WTC11 (cell line): ENCODE measurements at regions not wholly inside any gene's neighbourhood (a gene's known extent, or its start where the extent isn't known, plus 50 kb on each side); places are given as distances from the start of the nearest gene placed in this dataset.

Experiments used
- ATAC-seq: fragments of 200-7000 bp; cut with Tn5 transposase; 2 replicates; pipeline ENCODE4 v1.10.0; 2021; ENCODE audit warnings: mild to moderate bottlenecking, moderate library complexity
- CTCF ChIA-PET: fragments of 300-600 bp; sonication (Branson Sonifier 250); formaldehyde crosslinking; loops from one replicate; lab custom pipeline; 2021; ENCODE audit warnings: antibody characterized with exemption; lab: Charles Lee
- POLR2A ChIA-PET: fragments of 350-600 bp; sonication (Branson Sonifier 250); formaldehyde crosslinking; loops from one replicate; lab custom pipeline; 2021; ENCODE audit warnings: antibody characterized with exemption; lab: Charles Lee
- DNase-seq: peaks from one replicate; pipeline ENCODE4 v3.0.0; 2021; ENCODE audit warnings: low spot score
- H3K27ac Mint-ChIP-seq: 2 replicates; pipeline ENCODE4 v1.8.0; 2021; ENCODE audit warnings: mixed read lengths
- H3K27me3 Mint-ChIP-seq: 2 replicates; pipeline ENCODE4 v1.8.0; 2021; ENCODE audit warnings: low read depth, mild to moderate bottlenecking, moderate library complexity, mixed read lengths
- H3K36me3 Mint-ChIP-seq: 2 replicates; pipeline ENCODE4 v1.8.0; 2021; ENCODE audit warnings: mixed read lengths
- H3K4me1 Mint-ChIP-seq: 2 replicates; pipeline ENCODE4 v1.8.0; 2022; ENCODE audit warnings: mixed read lengths
- H3K4me3 Mint-ChIP-seq: 2 replicates; pipeline ENCODE4 v1.8.0; 2021; ENCODE audit warnings: mild to moderate bottlenecking, moderate library complexity, mixed read lengths
- H3K9me3 Mint-ChIP-seq: 2 replicates; pipeline ENCODE4 v1.8.0; 2021; ENCODE audit warnings: mixed read lengths
- ELF4 ChIP-seq: sonication (generic); formaldehyde crosslinking; IDR thresholded peaks from 2 replicates; pipeline ENCODE4 v1.8.1; 2022; ENCODE audit warnings: low read depth, mild to moderate bottlenecking, moderate library complexity, missing genetic modification reagents
- ESRRA ChIP-seq: sonication (generic); formaldehyde crosslinking; IDR thresholded peaks from 2 replicates; pipeline ENCODE4 v1.8.1; 2022; ENCODE audit warnings: mild to moderate bottlenecking, missing genetic modification reagents, borderline replicate concordance
- FOXK1 ChIP-seq: sonication (generic); formaldehyde crosslinking; IDR thresholded peaks from 2 replicates; pipeline ENCODE4 v1.8.0; 2022; ENCODE audit warnings: mild to moderate bottlenecking, moderate library complexity, missing genetic modification reagents
- FOXP1 ChIP-seq: sonication (generic); formaldehyde crosslinking; IDR thresholded peaks from 2 replicates; pipeline ENCODE4 v1.8.0; 2022; ENCODE audit warnings: missing genetic modification reagents, mild to moderate bottlenecking, moderate library complexity, borderline replicate concordance
- GABPB1 ChIP-seq: sonication (generic); formaldehyde crosslinking; IDR thresholded peaks from 2 replicates; pipeline ENCODE4 v1.8.1; 2023; ENCODE audit warnings: mild to moderate bottlenecking, missing genetic modification reagents
- GRHL2 ChIP-seq: fragments of 250-450 bp; sonication (Bioruptor Pico); IDR thresholded peaks from 2 replicates; pipeline ENCODE4 v1.8.0; 2022; ENCODE audit warnings: mild to moderate bottlenecking, moderate library complexity; ENCODE audit not compliant: insufficient replicate concordance, severe bottlenecking
- GTF2I ChIP-seq: fragments of 250-450 bp; sonication (Bioruptor Pico); conservative IDR thresholded peaks from 2 replicates; pipeline ENCODE4 v1.4.0; 2021; ENCODE audit warnings: mild to moderate bottlenecking
- HMGXB4 ChIP-seq: sonication (generic); formaldehyde crosslinking; IDR thresholded peaks from 2 replicates; pipeline ENCODE4 v1.8.1; 2023; ENCODE audit warnings: mild to moderate bottlenecking, moderate library complexity, missing genetic modification reagents
- KAT7 ChIP-seq: sonication (generic); formaldehyde crosslinking; IDR thresholded peaks from 2 replicates; pipeline ENCODE4 v1.8.1; 2023; ENCODE audit warnings: missing genetic modification reagents, mild to moderate bottlenecking, borderline replicate concordance
- MAX ChIP-seq: sonication (generic); formaldehyde crosslinking; IDR thresholded peaks from 2 replicates; pipeline ENCODE4 v1.8.0; 2022; ENCODE audit warnings: mild to moderate bottlenecking, missing genetic modification reagents
- MXD4 ChIP-seq: fragments of 250-450 bp; sonication (Bioruptor Pico); IDR thresholded peaks from 2 replicates; pipeline ENCODE4 v1.8.0; 2021; ENCODE audit warnings: mild to moderate bottlenecking, moderate library complexity, borderline replicate concordance
- NR2C2 ChIP-seq: sonication (generic); formaldehyde crosslinking; IDR thresholded peaks from 2 replicates; pipeline ENCODE4 v1.8.0; 2022; ENCODE audit warnings: mild to moderate bottlenecking, missing genetic modification reagents
- TP53 ChIP-seq: sonication (generic); formaldehyde crosslinking; IDR thresholded peaks from 2 replicates; pipeline ENCODE4 v1.8.1; 2023; ENCODE audit warnings: mild to moderate bottlenecking, missing genetic modification reagents
- ZBTB21 ChIP-seq: sonication (generic); formaldehyde crosslinking; IDR thresholded peaks from 2 replicates; pipeline ENCODE4 v1.8.1; 2023; ENCODE audit warnings: mild to moderate bottlenecking, missing genetic modification reagents, borderline replicate concordance
- ZMAT4 ChIP-seq: fragments of 250-450 bp; sonication (Bioruptor Pico); IDR thresholded peaks from 2 replicates; pipeline ENCODE4 v1.9.0; 2021; ENCODE audit warnings: mild to moderate bottlenecking
- ZNF121 ChIP-seq: sonication (generic); formaldehyde crosslinking; IDR thresholded peaks from 2 replicates; pipeline ENCODE4 v1.8.0; 2023; ENCODE audit warnings: missing genetic modification reagents
- ZNF281 ChIP-seq: sonication (generic); formaldehyde crosslinking; IDR thresholded peaks from 2 replicates; pipeline ENCODE4 v1.8.0; 2023; ENCODE audit warnings: mild to moderate bottlenecking, missing genetic modification reagents
- ZNF396 ChIP-seq: fragments of 250-450 bp; sonication (Bioruptor Pico); IDR thresholded peaks from 2 replicates; pipeline ENCODE4 v1.8.0; 2021; ENCODE audit warnings: mild to moderate bottlenecking, moderate library complexity, borderline replicate concordance
- TF ChIP-seq, protein P1 (sequence below): sonication (generic); formaldehyde crosslinking; IDR thresholded peaks from 2 replicates; pipeline ENCODE4 v1.8.1; 2023; ENCODE audit warnings: mild to moderate bottlenecking, missing genetic modification reagents
- TF ChIP-seq, protein P2 (sequence below): sonication (generic); formaldehyde crosslinking; IDR thresholded peaks from 2 replicates; pipeline ENCODE4 v1.8.0; 2022; ENCODE audit warnings: missing genetic modification reagents
- TF ChIP-seq, protein P3 (sequence below): sonication (generic); formaldehyde crosslinking; IDR thresholded peaks from 2 replicates; pipeline ENCODE4 v1.8.0; 2023; ENCODE audit warnings: missing genetic modification reagents, mild to moderate bottlenecking, borderline replicate concordance

GRCh38 chrX:89021964-89022363 is 274.9 kb downstream of the CPXCR1 start (continued):
- TF ChIP-seq ZNF281 (CRISPR knock-in tag) (no peak), GRHL2 (CRISPR knock-in tag) (no peak), FOXP1 (no peak), ZNF121 (no peak), ESRRA (CRISPR knock-in tag) (no peak), TP53 (CRISPR knock-in tag) (no peak), GTF2I (CRISPR knock-in tag) (no peak), GABPB1 (CRISPR knock-in tag) (no peak)
- TF ChIP-seq, protein P1, sequence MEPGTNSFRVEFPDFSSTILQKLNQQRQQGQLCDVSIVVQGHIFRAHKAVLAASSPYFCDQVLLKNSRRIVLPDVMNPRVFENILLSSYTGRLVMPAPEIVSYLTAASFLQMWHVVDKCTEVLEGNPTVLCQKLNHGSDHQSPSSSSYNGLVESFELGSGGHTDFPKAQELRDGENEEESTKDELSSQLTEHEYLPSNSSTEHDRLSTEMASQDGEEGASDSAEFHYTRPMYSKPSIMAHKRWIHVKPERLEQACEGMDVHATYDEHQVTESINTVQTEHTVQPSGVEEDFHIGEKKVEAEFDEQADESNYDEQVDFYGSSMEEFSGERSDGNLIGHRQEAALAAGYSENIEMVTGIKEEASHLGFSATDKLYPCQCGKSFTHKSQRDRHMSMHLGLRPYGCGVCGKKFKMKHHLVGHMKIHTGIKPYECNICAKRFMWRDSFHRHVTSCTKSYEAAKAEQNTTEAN (CRISPR knock-in tag) = no peak
- TF ChIP-seq, all 79 proteins: peak for 0

DNA sequence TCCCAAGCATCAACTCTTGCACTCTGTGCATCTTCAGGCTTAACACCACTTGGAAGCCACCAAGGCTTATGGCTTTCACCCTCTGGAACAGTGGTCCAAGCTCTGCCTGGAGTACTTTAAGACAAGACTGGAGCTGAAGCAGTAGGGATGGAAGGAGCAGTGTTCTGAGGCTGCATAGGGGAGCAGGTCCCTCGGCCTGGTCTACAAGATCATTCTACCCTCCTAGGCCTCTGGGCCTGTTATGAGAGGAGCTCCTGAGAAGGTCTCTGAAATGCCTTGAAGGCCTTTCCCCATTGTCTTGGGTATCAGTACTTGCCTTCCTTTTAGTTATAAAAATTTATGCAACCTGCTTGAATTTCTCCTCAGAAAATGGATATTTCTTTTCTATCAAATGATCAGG is 286.7 kb downstream of the CPXCR1 start:
- POLR2A ChIA-PET = no interaction called here
- H3K4me3 Mint-ChIP-seq = no peak overlapping the region
- peaks cover 26% of the 10 kb centered on the region for H3K36me3 Mint-ChIP-seq
- ATAC-seq = no peak
- H3K4me1 Mint-ChIP-seq = no peaks in the 10 kb centered on the region
- peaks cover 42% of the 10 kb centered on the region for H3K9me3 Mint-ChIP-seq
- no peak for DNase-seq
- no peak overlapping the region for H3K27ac Mint-ChIP-seq
- H3K27me3 Mint-ChIP-seq = no peaks in the 10 kb centered on the region
- no peak for TF ChIP-seq MXD4 (CRISPR knock-in tag)
- TF ChIP-seq, protein P2, sequence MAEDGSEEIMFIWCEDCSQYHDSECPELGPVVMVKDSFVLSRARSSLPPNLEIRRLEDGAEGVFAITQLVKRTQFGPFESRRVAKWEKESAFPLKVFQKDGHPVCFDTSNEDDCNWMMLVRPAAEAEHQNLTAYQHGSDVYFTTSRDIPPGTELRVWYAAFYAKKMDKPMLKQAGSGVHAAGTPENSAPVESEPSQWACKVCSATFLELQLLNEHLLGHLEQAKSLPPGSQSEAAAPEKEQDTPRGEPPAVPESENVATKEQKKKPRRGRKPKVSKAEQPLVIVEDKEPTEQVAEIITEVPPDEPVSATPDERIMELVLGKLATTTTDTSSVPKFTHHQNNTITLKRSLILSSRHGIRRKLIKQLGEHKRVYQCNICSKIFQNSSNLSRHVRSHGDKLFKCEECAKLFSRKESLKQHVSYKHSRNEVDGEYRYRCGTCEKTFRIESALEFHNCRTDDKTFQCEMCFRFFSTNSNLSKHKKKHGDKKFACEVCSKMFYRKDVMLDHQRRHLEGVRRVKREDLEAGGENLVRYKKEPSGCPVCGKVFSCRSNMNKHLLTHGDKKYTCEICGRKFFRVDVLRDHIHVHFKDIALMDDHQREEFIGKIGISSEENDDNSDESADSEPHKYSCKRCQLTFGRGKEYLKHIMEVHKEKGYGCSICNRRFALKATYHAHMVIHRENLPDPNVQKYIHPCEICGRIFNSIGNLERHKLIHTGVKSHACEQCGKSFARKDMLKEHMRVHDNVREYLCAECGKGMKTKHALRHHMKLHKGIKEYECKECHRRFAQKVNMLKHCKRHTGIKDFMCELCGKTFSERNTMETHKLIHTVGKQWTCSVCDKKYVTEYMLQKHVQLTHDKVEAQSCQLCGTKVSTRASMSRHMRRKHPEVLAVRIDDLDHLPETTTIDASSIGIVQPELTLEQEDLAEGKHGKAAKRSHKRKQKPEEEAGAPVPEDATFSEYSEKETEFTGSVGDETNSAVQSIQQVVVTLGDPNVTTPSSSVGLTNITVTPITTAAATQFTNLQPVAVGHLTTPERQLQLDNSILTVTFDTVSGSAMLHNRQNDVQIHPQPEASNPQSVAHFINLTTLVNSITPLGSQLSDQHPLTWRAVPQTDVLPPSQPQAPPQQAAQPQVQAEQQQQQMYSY (CRISPR knock-in tag) = no peak
- TF ChIP-seq ELF4 (CRISPR knock-in tag) = no peak
- TF ChIP-seq KAT7 (CRISPR knock-in tag) = no peak
- no peak for TF ChIP-seq ZNF396 (CRISPR knock-in tag)
- TF ChIP-seq MAX (CRISPR knock-in tag) = no peak
- no peak for TF ChIP-seq HMGXB4 (CRISPR knock-in tag)
- no peak for TF ChIP-seq GTF2I (CRISPR knock-in tag)
- no peak for TF ChIP-seq ZMAT4 (CRISPR knock-in tag)
- TF ChIP-seq, protein P3, sequence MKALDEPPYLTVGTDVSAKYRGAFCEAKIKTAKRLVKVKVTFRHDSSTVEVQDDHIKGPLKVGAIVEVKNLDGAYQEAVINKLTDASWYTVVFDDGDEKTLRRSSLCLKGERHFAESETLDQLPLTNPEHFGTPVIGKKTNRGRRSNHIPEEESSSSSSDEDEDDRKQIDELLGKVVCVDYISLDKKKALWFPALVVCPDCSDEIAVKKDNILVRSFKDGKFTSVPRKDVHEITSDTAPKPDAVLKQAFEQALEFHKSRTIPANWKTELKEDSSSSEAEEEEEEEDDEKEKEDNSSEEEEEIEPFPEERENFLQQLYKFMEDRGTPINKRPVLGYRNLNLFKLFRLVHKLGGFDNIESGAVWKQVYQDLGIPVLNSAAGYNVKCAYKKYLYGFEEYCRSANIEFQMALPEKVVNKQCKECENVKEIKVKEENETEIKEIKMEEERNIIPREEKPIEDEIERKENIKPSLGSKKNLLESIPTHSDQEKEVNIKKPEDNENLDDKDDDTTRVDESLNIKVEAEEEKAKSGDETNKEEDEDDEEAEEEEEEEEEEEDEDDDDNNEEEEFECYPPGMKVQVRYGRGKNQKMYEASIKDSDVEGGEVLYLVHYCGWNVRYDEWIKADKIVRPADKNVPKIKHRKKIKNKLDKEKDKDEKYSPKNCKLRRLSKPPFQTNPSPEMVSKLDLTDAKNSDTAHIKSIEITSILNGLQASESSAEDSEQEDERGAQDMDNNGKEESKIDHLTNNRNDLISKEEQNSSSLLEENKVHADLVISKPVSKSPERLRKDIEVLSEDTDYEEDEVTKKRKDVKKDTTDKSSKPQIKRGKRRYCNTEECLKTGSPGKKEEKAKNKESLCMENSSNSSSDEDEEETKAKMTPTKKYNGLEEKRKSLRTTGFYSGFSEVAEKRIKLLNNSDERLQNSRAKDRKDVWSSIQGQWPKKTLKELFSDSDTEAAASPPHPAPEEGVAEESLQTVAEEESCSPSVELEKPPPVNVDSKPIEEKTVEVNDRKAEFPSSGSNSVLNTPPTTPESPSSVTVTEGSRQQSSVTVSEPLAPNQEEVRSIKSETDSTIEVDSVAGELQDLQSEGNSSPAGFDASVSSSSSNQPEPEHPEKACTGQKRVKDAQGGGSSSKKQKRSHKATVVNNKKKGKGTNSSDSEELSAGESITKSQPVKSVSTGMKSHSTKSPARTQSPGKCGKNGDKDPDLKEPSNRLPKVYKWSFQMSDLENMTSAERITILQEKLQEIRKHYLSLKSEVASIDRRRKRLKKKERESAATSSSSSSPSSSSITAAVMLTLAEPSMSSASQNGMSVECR (CRISPR knock-in tag) = no peak
- no peak for TF ChIP-seq NR2C2 (CRISPR knock-in tag)
- TF ChIP-seq ZBTB21 (CRISPR knock-in tag) = no peak
- no peak for TF ChIP-seq FOXK1
- CTCF ChIA-PET = interaction anchor here (0.6 kb wide), 1 partner anchor 43 kb away, joined by 4 read pairs; no protein-coding TSS in a partner anchor
